Tibial nerve (tissue), 3 donors: ENCODE measurements at regions not wholly inside any gene's neighbourhood (a gene's known extent, or its start where the extent isn't known, plus 50 kb on each side); places are given as distances from the start of the nearest gene placed in this dataset.

Experiments
- CTCF ChIP-seq, 5 experiments: fragments of 200-600 bp in 3 of 5; fragments of 450-650 bp in 2 of 5; sonication (generic) in 3 of 5; IDR thresholded peaks; one replicate each; pipeline ENCODE4 v1.5.1; 2016 to 2019; ENCODE audit warnings: antibody characterized with exemption in 5 of 5, mild to moderate bottlenecking in 3 of 5, moderate library complexity in 2 of 5
- POLR2A ChIP-seq, 2 donors: fragments of 450-650 bp; IDR thresholded peaks; one replicate each; pipeline ENCODE4 v1.6.1; 2017; ENCODE audit warnings: antibody characterized with exemption in 2 of 2, mild to moderate bottlenecking in 2 of 2, moderate library complexity in 2 of 2

DNA sequence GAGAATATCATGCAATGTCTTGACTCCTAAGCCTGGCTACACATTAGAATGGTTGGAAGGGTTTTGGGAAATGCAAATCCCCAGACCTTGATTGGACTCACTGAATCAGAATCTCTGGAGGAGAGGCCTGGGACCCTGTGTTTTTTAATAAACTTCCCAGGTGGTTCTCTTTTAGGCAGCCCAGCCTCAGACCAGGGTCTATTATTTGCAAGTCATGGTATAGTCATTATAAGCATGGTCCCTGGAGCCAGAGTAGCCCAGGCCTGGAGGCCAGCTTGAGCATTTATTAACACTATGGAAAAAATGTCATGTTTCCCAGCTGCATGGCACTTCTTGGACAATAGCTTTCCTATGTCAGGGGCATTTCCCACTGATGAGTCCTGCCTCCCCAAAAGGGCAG, 266.9 kb downstream of the NPIPA8 start:
- TF ChIP-seq CTCF (IDR thresholded peaks at IDR 0.05) (no peak), POLR2A (IDR thresholded peaks at IDR 0.05) (no peak)
